GM18511 (cell line): ENCODE measurements at regions not wholly inside any gene's neighbourhood (a gene's known extent, or its start where the extent isn't known, plus 50 kb on each side); places are given as distances from the start of the nearest gene placed in this dataset.
"Not testable (repeated sequence)": the region's sequence is repeated elsewhere in the genome, so short reads cannot be mapped to it uniquely, and the experiment has no call there.

Experiments
- ATAC-seq: cut with Tn5 transposase; IDR thresholded peaks from one replicate; pipeline ENCODE4 v1.9.1; 2021; ENCODE audit warnings: mild to moderate bottlenecking, moderate library complexity; ENCODE audit not compliant: unreplicated experiment

- ATAC-seq: no peak
These were observed 58.6 kb upstream of the CNTNAP2 start for GRCh38 chr7:146057958-146058357.

GRCh38 chr7:146054909-146055308 lies 61.7 kb upstream of the CNTNAP2 start:
- no peak for ATAC-seq

- no peak for ATAC-seq
These were observed 63.1 kb upstream of the CNTNAP2 start for GRCh38 chr7:146053492-146053891.

GRCh38 chr7:146043310-146043709 lies 73.3 kb upstream of the CNTNAP2 start:
- ATAC-seq: not testable (repeated sequence)

GRCh38 chr7:146028251-146028750 lies 88.3 kb upstream of the CNTNAP2 start:
- ATAC-seq: no peak

GRCh38 chr7:146027243-146027642 lies 89.4 kb upstream of the CNTNAP2 start:
- ATAC-seq: no peak

GRCh38 chr7:146022776-146023175 lies 93.8 kb upstream of the CNTNAP2 start:
- ATAC-seq: no peak

- not testable (repeated sequence) for ATAC-seq
These were observed 97.3 kb upstream of the CNTNAP2 start for GRCh38 chr7:146019041-146020004.

- ATAC-seq: not testable (repeated sequence)
These were observed 99.2 kb upstream of the CNTNAP2 start for GRCh38 chr7:146017366-146017765.

GRCh38 chr7:146014154-146014553 lies 102.4 kb upstream of the CNTNAP2 start:
- not testable (repeated sequence) for ATAC-seq

- ATAC-seq: no peak
These were observed 108.3 kb upstream of the CNTNAP2 start for GRCh38 chr7:146008293-146008692.

- no peak for ATAC-seq
These were observed 111.8 kb upstream of the CNTNAP2 start for GRCh38 chr7:146004805-146005204.

GRCh38 chr7:146002431-146003078 lies 114.0 kb upstream of the CNTNAP2 start:
- ATAC-seq: peak; percentile 98

- ATAC-seq: no peak
These were observed 114.6 kb upstream of the CNTNAP2 start for GRCh38 chr7:146002008-146002407.

- ATAC-seq: no peak
These were observed 115.7 kb upstream of the CNTNAP2 start for GRCh38 chr7:146000882-146001281.

GRCh38 chr7:145989469-145989868 lies 127.1 kb upstream of the CNTNAP2 start:
- ATAC-seq: no peak

GRCh38 chr7:145986248-145986874 lies 130.2 kb upstream of the CNTNAP2 start:
- no peak for ATAC-seq

GRCh38 chr7:145978769-145979168 lies 137.8 kb upstream of the CNTNAP2 start:
- no peak for ATAC-seq

GRCh38 chr7:145959981-145960380 lies 156.6 kb upstream of the CNTNAP2 start:
- no peak for ATAC-seq

GRCh38 chr7:145957160-145957890 lies 159.3 kb upstream of the CNTNAP2 start:
- no peak for ATAC-seq

- ATAC-seq: no peak
These were observed 165.0 kb upstream of the CNTNAP2 start for GRCh38 chr7:145951566-145951965.
